Lower leg skin (tissue), 3 donors: ENCODE measurements at regions not wholly inside any gene's neighbourhood (a gene's known extent, or its start where the extent isn't known, plus 50 kb on each side); places are given as distances from the start of the nearest gene placed in this dataset.

Source experiments
- CTCF ChIP-seq, 3 donors: fragments of 450-650 bp; IDR thresholded peaks; one replicate each; pipeline ENCODE4 v1.5.1; 2016; ENCODE audit warnings: antibody characterized with exemption in 3 of 3, mild to moderate bottlenecking in 3 of 3, moderate library complexity in 2 of 3
- POLR2A ChIP-seq, 2 donors: fragments of 450-650 bp; IDR thresholded peaks; one replicate each; pipeline ENCODE4 v1.6.1; 2016 to 2017; ENCODE audit warnings: antibody characterized with exemption in 2 of 2, mild to moderate bottlenecking in 1 of 2, moderate library complexity in 1 of 2

GRCh38 chr4:1491328-1492141 lies 85.3 kb upstream of the NKX1-1 start:
- TF ChIP-seq CTCF (IDR thresholded peaks at IDR 0.05) (no peak), POLR2A (IDR thresholded peaks at IDR 0.05) (no peak)
